ENCODE measurements at regions not wholly inside any gene's neighbourhood (a gene's known extent, or its start where the extent isn't known, plus 50 kb on each side); places are given as distances from the start of the nearest gene placed in this dataset.

- TF ChIP-seq CTCF (IDR thresholded peaks at IDR 0.05; ENCODE audit: poor library complexity) (no peak), EZH2 (IDR thresholded peaks at IDR 0.05; ENCODE audit: borderline replicate concordance) (no peak), EZH2phosphoT487 (IDR thresholded peaks at IDR 0.05; ENCODE audit: low read depth, severe bottlenecking, unreplicated experiment) (no peak)
These were observed 103.9 kb upstream of the HS6ST1 start for GRCh38 chr2:128422571-128422970.
